ENCODE measurements at regions not wholly inside any gene's neighbourhood (a gene's known extent, or its start where the extent isn't known, plus 50 kb on each side); places are given as distances from the start of the nearest gene placed in this dataset.

GRCh38 chr3:110101361-110101760 is 764.0 kb upstream of the DPPA4 start:
- DNase-seq (ENCODE audit: low read depth), result no peak

GRCh38 chr3:110106805-110107204 is 769.5 kb upstream of the DPPA4 start:
- DNase-seq (ENCODE audit: low read depth), result no peak

DNA sequence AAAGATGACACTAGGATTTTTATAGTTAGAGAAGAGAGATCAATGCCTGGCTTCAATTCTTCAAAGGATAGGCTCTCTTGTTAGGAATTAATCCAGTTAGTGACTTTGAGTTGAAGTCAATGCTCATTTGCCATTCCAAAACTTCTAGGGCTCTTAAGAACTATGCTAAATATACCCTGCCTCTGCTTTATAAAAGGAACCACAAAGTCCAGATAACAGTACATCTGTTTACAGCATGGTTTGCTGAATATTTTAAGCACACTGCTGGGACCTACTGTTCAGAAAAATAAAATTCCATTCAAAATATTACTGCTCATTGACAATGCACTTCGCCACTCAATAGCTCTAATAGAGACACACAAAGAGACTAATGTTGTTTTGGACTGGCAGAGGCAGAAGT is 786.6 kb upstream of the DPPA4 start:
- DNase-seq (ENCODE audit: low read depth), result no peak

GRCh38 chr3:110126065-110126464 is 788.7 kb upstream of the DPPA4 start:
- no peak for DNase-seq (ENCODE audit: low read depth)

GRCh38 chr3:110133971-110134370 is 796.6 kb upstream of the DPPA4 start:
- DNase-seq (ENCODE audit: low read depth), result no peak

- DNase-seq (ENCODE audit: low read depth), result no peak
Observed at GRCh38 chr3:110139048-110139447, 801.7 kb upstream of the DPPA4 start.

DNA sequence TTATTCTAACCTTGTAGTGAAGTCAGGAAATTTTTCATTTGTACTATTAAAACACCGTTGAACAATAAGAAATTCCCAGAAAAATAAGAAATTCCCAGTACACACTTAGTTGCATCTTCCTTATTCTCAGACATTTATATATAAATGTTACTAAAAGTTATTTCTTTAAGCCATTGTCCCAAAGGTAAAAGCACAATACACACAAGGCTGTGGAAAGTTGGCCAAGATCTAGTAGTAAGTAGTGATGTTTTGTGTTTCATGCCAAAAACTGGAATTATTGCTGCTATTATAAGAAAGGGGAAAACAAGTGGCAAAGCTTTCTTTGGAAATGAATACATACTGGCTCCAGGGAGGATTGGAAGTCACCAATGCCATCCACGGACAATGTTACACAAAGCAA is 802.5 kb upstream of the DPPA4 start:
- DNase-seq (ENCODE audit: low read depth), result no peak

DNA sequence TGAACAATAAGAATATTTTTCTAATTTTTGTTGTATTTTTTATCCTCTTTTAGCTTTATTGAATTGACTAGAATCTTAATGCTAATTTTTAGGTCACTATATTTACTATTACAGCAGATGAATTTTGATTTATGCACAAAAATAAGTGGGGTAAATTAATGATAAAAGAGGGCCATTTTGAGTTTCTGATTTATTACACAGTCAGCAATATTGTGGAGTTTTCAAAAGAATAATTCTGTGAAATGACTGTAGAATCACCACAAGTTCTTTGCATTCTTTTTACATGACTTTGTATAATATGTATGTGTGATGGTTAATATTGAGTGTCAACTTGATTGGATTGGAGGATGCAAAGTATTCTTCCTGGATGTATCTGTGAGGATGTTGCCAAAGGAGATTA is 812.4 kb upstream of the DPPA4 start:
- DNase-seq (ENCODE audit: low read depth), result no peak

DNA sequence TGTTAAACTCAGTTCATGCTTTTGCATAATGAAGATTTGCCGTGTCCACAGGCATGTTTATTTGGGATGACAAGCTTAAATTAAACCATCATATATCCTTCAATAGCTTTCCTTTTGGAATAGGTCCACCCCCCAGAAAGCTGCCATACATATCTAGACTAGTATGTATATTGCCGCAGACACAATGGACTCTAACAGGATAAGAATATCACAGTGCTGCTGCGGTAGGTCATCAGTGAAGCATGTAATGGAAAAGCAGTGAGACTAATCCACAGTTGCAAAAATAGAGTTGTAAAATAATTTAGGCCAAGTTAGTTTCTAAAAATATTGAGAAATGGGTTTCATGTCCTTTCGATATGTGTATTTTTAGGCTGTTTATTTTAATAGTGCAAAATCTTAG is 819.9 kb upstream of the DPPA4 start:
- DNase-seq (ENCODE audit: low read depth), result no peak

DNA sequence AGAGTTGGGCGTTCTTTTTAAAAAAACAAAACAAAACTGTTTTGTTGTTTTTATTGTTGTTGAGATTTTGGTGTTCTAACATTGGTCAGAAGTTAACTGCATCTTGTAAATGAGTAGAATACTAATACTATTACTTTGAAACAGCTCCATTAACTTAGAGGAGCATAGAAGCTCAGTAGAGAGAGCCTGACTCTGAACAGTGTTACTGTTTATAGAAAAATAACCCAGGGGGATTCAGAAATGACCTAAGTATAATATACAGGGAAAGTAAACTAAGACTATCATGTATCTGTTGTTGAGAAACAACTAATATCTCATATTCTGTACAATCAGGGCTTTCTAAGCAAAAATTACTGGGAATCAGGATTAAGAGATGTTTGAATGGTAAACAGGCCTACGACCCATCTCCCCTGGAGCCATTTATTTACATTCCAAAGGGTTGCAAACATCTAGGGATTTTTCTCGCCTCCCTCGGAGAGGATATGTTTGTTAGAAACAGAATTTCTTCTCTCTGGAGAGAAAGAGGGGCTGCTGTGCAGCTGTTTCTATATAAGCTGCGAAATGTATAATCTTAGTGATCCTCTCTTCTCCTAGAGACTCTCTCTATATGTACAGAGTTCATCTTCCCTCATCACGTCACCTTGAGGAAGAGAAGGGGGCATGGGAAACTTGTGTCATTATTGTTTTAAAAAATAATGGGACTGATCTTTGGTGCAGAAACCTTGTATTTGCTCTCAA is 827.5 kb upstream of the DPPA4 start:
- DNase-seq (ENCODE audit: low read depth), result no peak

- no peak for DNase-seq (ENCODE audit: low read depth)
Observed at GRCh38 chr3:110165370-110165743, 828.0 kb upstream of the DPPA4 start.

DNA sequence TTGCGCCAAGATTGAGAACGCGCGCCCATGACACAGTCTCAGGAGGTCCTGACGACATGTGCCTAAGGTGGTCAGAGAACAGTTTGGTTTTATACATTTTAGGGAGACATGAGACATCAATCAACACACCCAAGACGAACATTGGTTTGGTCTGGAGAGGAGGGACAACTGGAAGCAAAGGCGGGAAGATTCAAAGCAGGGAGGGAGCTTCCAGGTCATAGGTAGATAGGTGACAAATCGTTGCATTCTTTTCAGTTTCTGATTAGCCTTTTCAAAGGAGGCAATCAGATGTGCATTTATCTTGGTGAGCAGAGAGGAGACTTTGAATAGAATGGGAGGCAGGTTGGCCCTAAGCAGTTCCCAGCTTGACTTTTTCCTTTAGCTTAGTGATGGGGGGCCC is 828.4 kb upstream of the DPPA4 start:
- DNase-seq (ENCODE audit: low read depth), result no peak

DNA sequence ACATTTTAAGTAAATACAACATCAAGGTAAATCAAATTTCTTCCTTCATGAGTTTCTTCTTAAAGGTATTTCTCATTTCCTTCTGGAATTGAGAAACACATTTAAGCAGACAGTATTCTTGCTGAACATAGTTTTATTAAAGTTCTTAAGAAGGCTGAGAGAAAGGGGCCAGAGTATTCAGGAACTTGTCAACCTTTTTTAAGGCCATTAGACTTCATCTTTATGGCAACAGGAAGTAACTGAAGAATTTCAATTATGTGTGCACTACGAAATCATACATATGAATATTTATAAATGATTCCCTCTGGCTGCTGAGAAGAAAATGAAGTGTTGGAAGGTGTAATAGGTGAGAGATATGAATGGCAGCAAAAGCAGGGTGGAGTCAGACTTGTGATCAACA is 829.4 kb upstream of the DPPA4 start:
- no peak for DNase-seq (ENCODE audit: low read depth)

DNA sequence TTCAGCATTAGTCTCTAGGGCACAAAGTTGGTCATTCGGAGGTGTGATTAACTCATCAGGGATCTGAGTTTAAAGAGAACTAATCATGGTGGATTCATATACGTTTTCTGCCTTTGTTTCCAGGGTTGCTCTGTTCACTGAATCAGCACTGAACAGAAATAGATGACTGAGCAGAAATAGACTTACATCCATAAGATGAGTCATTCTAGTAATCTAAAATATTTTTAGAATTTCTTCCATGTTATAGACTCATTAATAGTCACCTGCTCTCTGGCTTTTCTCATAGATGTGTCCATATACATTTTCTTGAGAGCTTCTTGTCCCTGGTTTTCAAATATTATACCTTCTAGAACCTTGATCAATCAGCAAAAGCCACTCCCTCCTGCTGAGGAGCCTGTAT is 837.6 kb upstream of the DPPA4 start:
- DNase-seq (ENCODE audit: low read depth), result no peak

GRCh38 chr3:110178965-110179364 is 841.6 kb upstream of the DPPA4 start:
- DNase-seq (ENCODE audit: low read depth), result no peak

GRCh38 chr3:110180733-110181132 is 843.4 kb upstream of the DPPA4 start:
- no peak for DNase-seq (ENCODE audit: low read depth)

GRCh38 chr3:110181226-110181625 is 843.9 kb upstream of the DPPA4 start:
- no peak for DNase-seq (ENCODE audit: low read depth)

GRCh38 chr3:110184536-110184935 is 847.2 kb upstream of the DPPA4 start:
- DNase-seq (ENCODE audit: low read depth), result no peak

DNA sequence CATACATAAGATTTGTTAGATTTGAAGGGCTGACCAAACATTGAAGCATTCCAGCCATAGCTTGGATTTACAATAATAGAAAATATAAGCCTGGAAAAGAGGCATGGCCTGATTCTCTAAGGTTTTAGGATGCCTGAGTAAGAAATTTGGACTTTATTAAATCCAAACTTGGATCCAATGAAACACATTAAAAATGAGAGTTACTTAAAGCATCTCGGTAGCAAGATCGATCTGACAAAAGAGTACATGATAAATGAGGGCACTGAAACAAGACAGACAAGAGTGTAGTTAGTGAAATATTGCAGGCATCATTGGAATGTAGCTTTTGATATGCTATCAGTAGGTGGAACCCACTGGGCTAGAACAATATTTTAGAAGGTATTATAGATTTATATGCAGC is 855.7 kb upstream of the DPPA4 start:
- DNase-seq (ENCODE audit: low read depth), result no peak

GRCh38 chr3:110198717-110199587 is 861.6 kb upstream of the DPPA4 start:
- DNase-seq (ENCODE audit: low read depth), result no peak

DNA sequence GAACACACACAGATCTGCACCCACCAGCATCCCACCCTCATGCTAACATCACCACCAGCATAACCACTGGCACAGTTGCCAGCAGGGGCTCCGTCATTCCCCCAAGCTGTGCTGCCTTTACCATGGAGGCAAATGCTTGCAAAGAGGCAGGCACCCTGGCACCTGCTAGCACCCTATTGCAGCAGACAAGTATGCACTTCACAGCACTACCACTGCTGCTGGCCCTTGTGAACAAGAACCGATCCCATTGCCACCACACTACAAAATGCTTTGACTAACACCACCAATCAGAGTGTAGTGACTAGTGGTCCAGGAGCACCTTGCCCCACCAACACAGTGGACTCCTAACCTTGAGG is 862.2 kb upstream of the DPPA4 start:
- no peak for DNase-seq (ENCODE audit: low read depth)

GRCh38 chr3:110210086-110210660 is 861.4 kb upstream of the NECTIN3 start:
- no peak for DNase-seq (ENCODE audit: low read depth)

DNA sequence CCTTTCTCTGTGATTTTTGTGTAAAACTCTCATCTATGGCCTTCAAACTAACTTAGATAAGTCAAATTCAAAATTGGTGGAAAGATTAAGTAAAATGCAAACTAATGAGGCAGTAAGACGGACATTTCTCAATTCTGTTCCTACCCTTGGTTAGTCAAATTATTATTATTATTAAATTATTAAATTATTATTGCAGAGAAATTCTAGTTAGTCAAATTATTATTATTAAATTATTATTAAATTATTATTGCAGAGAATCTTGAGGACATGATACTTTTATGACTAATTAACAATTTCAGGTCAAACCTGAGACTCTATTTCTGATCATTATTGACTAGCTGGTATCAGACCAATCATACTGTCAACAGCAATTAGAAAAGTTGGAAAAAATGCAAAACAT is 845.0 kb upstream of the NECTIN3 start:
- no peak for DNase-seq (ENCODE audit: low read depth)

Measured in stimulated activated CD8-positive, alpha-beta memory T cell treated with anti-CD3 and anti-CD28 coated beads, Interleukin-15, amount 100 ng/mL, for 24 hours (primary cell).